ENCODE measurements at regions not wholly inside any gene's neighbourhood (a gene's known extent, or its start where the extent isn't known, plus 50 kb on each side); places are given as distances from the start of the nearest gene placed in this dataset.

DNA sequence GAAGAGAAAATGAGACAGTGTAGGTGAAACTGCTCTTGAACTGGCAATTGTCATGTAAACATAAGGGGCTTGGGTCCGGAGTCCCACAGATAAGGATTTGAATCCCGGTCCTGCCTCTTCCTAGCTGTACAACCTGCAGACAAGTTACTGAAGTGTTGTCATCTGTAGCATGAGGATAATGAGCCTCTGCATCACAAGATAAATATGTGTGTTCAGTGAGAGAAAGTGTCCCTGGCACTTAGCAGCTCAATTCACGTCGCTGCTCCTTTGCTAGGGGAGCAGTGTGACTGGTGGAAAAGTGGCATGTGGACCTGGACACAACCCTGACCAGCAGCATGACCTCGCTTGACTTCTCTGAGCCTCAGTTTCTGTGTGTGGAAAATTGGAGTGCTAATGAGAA, 73.7 kb upstream of the NECTIN1 start:
- Histone ChIP-seq H3K4me1 (ENCODE audit: control insufficient read depth, insufficient read depth, low read length) (no peaks in the 10 kb centered on the region), H2AFZ (ENCODE audit: control insufficient read depth, low read depth, low read length) (no peak overlapping the region), H4K20me1 (ENCODE audit: control insufficient read depth, insufficient read depth) (no peaks in the 10 kb centered on the region; the same call in 1 of the 2 replicates), H3K36me3 (ENCODE audit: control insufficient read depth in 2 of 2, insufficient read depth in 2 of 2, low read length in 1 of 2) (no peaks in the 10 kb centered on the region), H3K27me3 (replicated peaks in 1 of 2; ENCODE audit: control insufficient read depth in 2 of 2, insufficient read depth in 2 of 2, low read length in 1 of 2) (no peaks in the 10 kb centered on the region), H3K79me2 (ENCODE audit: control insufficient read depth, insufficient read depth, low read length) (no peaks in the 10 kb centered on the region), H3K9ac (ENCODE audit: control insufficient read depth, insufficient read depth, low read length) (no peak overlapping the region), H3K9me3 (replicated peaks; ENCODE audit: control insufficient read depth, insufficient read depth, low read length) (no peaks in the 10 kb centered on the region), H3K4me2 (ENCODE audit: control insufficient read depth, insufficient read depth) (no peak overlapping the region), H3K4me3 (no peak overlapping the region), H3K27ac (ENCODE audit: control insufficient read depth, insufficient read depth) (no peak overlapping the region)
- WGBS (ENCODE audit: insufficient coverage, insufficient replicate concordance, low lambda C conversion rate, missing lambda C conversion rate): 31% methylated on average over 5 of the region's 5 CpGs
- ChIA-PET CTCF (no interaction called here), POLR2A (no interaction called here), SMC1A (ENCODE audit: uncharacterized antibody, unreplicated experiment) (no interaction called here), RAD21 (ENCODE audit: unreplicated experiment) (no interaction called here)
- intact Hi-C loops (cut with micrococcal nuclease; ENCODE audit: unreplicated experiment): no loop called here
- no TSS peak for BruUV-seq (replicated peaks)
- FAIRE-seq (no peak), ATAC-seq (no peak), DNase-seq (ENCODE audit: low read depth, low spot score) (no peak)
- in situ Hi-C loops (cut with MboI): no loop called here
- no peak for TF ChIP-seq RFX5 (IDR thresholded peaks at IDR 0.05; ENCODE audit: low read depth, low read length)
- no peak for TF ChIP-seq LARP7 (IDR thresholded peaks at IDR 0.05)
- no peak for TF ChIP-seq ZBTB11 (CRISPR knock-in tag; IDR thresholded peaks at IDR 0.05)
- TF ChIP-seq ZSCAN29 (IDR thresholded peaks at IDR 0.05): no peak
- no peak for TF ChIP-seq IKZF2 (IDR thresholded peaks at IDR 0.05)
- TF ChIP-seq WRNIP1 (IDR thresholded peaks at IDR 0.05; ENCODE audit: borderline replicate concordance, low read depth, low read length): no peak
- no peak for TF ChIP-seq EGR1 (IDR thresholded peaks at IDR 0.05; ENCODE audit: borderline replicate concordance in 1 of 2, low read depth in 2 of 2, low read length in 2 of 2)
- no peak for TF ChIP-seq USF2 (IDR thresholded peaks at IDR 0.05; ENCODE audit: borderline replicate concordance, low read depth, low read length)
- no peak for TF ChIP-seq CHD4 (IDR thresholded peaks at IDR 0.05)
- no peak for TF ChIP-seq SIX5 (IDR thresholded peaks at IDR 0.05; ENCODE audit: low read depth, low read length, severe bottlenecking)
- no peak for TF ChIP-seq SUZ12 (IDR thresholded peaks at IDR 0.05; ENCODE audit: unreplicated experiment)
- no peak for TF ChIP-seq CREM (IDR thresholded peaks at IDR 0.05; ENCODE audit: low read depth)
- TF ChIP-seq, protein P1, sequence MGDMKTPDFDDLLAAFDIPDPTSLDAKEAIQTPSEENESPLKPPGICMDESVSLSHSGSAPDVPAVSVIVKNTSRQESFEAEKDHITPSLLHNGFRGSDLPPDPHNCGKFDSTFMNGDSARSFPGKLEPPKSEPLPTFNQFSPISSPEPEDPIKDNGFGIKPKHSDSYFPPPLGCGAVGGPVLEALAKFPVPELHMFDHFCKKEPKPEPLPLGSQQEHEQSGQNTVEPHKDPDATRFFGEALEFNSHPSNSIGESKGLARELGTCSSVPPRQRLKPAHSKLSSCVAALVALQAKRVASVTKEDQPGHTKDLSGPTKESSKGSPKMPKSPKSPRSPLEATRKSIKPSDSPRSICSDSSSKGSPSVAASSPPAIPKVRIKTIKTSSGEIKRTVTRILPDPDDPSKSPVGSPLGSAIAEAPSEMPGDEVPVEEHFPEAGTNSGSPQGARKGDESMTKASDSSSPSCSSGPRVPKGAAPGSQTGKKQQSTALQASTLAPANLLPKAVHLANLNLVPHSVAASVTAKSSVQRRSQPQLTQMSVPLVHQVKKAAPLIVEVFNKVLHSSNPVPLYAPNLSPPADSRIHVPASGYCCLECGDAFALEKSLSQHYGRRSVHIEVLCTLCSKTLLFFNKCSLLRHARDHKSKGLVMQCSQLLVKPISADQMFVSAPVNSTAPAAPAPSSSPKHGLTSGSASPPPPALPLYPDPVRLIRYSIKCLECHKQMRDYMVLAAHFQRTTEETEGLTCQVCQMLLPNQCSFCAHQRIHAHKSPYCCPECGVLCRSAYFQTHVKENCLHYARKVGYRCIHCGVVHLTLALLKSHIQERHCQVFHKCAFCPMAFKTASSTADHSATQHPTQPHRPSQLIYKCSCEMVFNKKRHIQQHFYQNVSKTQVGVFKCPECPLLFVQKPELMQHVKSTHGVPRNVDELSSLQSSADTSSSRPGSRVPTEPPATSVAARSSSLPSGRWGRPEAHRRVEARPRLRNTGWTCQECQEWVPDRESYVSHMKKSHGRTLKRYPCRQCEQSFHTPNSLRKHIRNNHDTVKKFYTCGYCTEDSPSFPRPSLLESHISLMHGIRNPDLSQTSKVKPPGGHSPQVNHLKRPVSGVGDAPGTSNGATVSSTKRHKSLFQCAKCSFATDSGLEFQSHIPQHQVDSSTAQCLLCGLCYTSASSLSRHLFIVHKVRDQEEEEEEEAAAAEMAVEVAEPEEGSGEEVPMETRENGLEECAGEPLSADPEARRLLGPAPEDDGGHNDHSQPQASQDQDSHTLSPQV (IDR thresholded peaks at IDR 0.05): no peak
- TF ChIP-seq ZNF207 (IDR thresholded peaks at IDR 0.05; ENCODE audit: borderline replicate concordance): no peak
- TF ChIP-seq HDGF (IDR thresholded peaks at IDR 0.05): no peak
- TF ChIP-seq, protein P2, sequence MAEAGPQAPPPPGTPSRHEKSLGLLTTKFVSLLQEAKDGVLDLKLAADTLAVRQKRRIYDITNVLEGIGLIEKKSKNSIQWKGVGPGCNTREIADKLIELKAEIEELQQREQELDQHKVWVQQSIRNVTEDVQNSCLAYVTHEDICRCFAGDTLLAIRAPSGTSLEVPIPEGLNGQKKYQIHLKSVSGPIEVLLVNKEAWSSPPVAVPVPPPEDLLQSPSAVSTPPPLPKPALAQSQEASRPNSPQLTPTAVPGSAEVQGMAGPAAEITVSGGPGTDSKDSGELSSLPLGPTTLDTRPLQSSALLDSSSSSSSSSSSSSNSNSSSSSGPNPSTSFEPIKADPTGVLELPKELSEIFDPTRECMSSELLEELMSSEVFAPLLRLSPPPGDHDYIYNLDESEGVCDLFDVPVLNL (IDR thresholded peaks at IDR 0.05; ENCODE audit: low read depth, low read length): no peak
- no peak for TF ChIP-seq RELA (IDR thresholded peaks at IDR 0.05; ENCODE audit: borderline replicate concordance, partially characterized antibody)
- no peak for TF ChIP-seq HCFC1 (IDR thresholded peaks at IDR 0.05; ENCODE audit: low read length)
